Activated CD4-positive, alpha-beta memory T cell treated with anti-CD3 and anti-CD28 coated beads, Interleukin-2, amount 10 ng/mL, durations not matched to agents 7 days and 5 days (primary cell): ENCODE measurements at regions not wholly inside any gene's neighbourhood (a gene's known extent, or its start where the extent isn't known, plus 50 kb on each side); places are given as distances from the start of the nearest gene placed in this dataset.

Experiments
- CTCF ChIA-PET: fragments of 350-600 bp; sonication (Branson Sonifier 250); formaldehyde crosslinking; loops from one replicate; lab custom pipeline; 2021; ENCODE audit warnings: antibody characterized with exemption, inconsistent platforms; lab: Charles Lee
- POLR2A ChIA-PET: fragments of 350-600 bp; sonication (Branson Sonifier 250); formaldehyde crosslinking; loops from one replicate; lab custom pipeline; 2021; ENCODE audit warnings: antibody characterized with exemption; lab: Charles Lee
- DNase-seq: peaks from one replicate; pipeline ENCODE4 v3.0.0-alpha.2; 2020
- H3K27ac Mint-ChIP-seq: one replicate; pipeline ENCODE4 v1.8.0; 2021; ENCODE audit warnings: mild to moderate bottlenecking, mixed read lengths
- H3K27me3 Mint-ChIP-seq: one replicate; pipeline ENCODE4 v1.8.0; 2021; ENCODE audit warnings: mixed read lengths
- H3K36me3 Mint-ChIP-seq: one replicate; pipeline ENCODE4 v1.8.0; 2021; ENCODE audit warnings: low read depth, mixed read lengths
- H3K4me1 Mint-ChIP-seq: one replicate; pipeline ENCODE4 v1.8.0; 2021; ENCODE audit warnings: mixed read lengths
- H3K4me3 Mint-ChIP-seq: one replicate; pipeline ENCODE4 v1.8.0; 2021; ENCODE audit warnings: mild to moderate bottlenecking, mixed read lengths
- H3K9me3 Mint-ChIP-seq: one replicate; pipeline ENCODE4 v1.8.0; 2021; ENCODE audit warnings: mixed read lengths

DNA sequence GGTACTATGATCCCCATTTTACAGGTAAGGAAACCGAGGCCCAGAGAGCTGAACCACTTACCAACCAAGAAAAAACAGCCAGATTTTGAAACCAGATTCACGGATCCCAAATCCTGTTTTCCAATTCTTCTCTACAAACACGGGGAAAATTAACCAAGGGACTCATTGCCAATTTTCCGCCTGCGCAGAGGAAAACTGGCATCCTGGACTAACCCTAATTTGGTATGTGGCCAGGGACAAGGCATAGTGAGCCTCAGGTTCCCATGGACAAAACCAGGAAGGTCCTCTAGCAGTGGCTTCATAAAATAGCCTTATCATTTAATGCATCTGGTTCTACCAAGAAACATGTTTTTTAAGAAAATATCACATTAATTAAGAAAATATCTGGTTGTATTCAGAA lies 517.3 kb downstream of the MED13L start:
- ChIA-PET CTCF (no interaction called here), POLR2A (no interaction called here)
- no peak overlapping the region for H3K4me3 Mint-ChIP-seq
- no peaks in the 10 kb centered on the region for H3K9me3 Mint-ChIP-seq
- H3K27me3 Mint-ChIP-seq: peaks cover 3% of the 10 kb centered on the region
- H3K4me1 Mint-ChIP-seq: no peaks in the 10 kb centered on the region
- no peaks in the 10 kb centered on the region for H3K36me3 Mint-ChIP-seq
- no peak for DNase-seq
- no peak overlapping the region for H3K27ac Mint-ChIP-seq

DNA sequence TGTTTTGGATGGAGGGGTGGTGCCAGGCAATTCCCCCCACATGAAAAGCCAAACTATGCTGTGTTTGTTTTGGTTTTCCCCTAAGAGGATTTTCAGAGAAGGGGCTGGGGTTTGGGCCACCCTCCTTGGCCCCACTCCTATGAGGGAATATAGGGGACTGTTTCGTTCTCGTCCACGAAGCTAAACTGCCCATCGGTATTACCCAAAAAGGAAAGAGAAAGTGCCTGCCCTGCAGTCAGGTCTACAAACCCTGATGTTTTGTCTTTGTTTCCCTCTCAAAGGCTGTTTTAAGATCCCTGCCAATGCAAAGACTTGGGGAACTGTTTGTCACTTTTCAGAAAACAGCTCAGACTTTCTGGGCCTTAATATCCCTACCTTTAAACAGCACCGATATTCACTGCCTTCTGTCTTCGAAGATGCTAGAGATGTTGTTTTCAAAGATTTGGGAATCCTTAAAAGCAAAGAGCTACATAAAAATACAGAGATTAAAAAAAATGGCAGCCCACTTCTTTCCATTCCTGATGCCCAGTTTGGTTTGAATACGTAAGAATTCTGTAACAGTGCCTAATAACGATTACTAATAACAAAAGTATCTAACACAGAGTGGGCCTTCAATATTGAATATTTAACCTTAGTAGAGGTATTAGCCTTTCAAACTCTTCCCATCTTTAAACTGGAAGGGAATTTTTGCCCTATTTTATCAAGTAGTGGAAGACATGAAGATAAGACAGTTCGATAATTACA lies 518.4 kb downstream of the MED13L start:
- ChIA-PET CTCF (no interaction called here), POLR2A (no interaction called here)
- no peak overlapping the region for H3K4me3 Mint-ChIP-seq
- no peak overlapping the region for H3K27ac Mint-ChIP-seq
- H3K9me3 Mint-ChIP-seq: no peaks in the 10 kb centered on the region
- no peaks in the 10 kb centered on the region for H3K4me1 Mint-ChIP-seq
- no peaks in the 10 kb centered on the region for H3K36me3 Mint-ChIP-seq
- DNase-seq: no peak
- peaks cover 6% of the 10 kb centered on the region for H3K27me3 Mint-ChIP-seq

DNA sequence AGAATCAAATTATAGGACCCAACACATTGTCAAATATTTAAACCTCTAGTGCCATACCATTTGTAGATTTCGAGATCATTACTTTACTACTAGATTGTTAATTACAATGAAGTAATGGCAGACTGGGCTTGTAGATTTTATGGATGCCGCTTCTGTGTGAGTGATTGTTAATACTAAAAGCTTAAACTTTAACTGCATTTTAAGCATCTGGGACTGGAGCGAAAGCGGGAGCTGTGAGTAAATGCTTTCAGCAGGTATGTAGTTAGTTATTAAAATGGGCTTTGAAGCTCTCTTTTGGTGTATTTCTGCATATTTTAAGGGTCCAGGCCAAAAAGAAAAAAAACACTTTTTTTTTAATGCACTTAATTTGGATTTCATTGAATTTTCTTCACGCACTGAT lies 519.3 kb downstream of the MED13L start:
- no peak overlapping the region for H3K27ac Mint-ChIP-seq

DNA sequence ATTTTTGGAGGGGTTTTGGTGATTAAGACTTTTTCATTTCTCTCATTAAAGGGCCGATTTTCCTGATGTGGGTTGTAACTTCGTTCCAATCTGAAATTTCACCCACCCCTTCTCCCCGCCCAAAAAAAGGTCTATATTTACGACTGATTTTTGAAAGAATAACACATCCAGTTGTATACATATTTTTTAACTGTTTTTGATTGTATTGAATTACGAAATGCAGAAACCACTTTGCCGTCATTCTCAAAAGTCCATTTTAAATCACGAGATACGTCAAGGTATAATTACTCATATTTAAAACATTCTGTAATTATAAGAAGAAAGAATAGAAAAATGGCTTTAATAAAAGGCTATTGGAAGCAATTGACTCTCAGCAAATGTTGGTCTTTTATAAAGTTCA lies 520.7 kb downstream of the MED13L start:
- ChIA-PET CTCF (no interaction called here), POLR2A (no interaction called here)
- H3K27ac Mint-ChIP-seq: no peak overlapping the region
- no peaks in the 10 kb centered on the region for H3K36me3 Mint-ChIP-seq
- no peaks in the 10 kb centered on the region for H3K4me1 Mint-ChIP-seq
- no peak for DNase-seq
- no peaks in the 10 kb centered on the region for H3K9me3 Mint-ChIP-seq
- H3K4me3 Mint-ChIP-seq: no peak overlapping the region
- H3K27me3 Mint-ChIP-seq: peaks cover 6% of the 10 kb centered on the region

More for the DNA sequence above, 519.3 kb downstream of the MED13L start:
- ChIA-PET CTCF (no interaction called here), POLR2A (no interaction called here)
- no peaks in the 10 kb centered on the region for H3K4me1 Mint-ChIP-seq
- no peaks in the 10 kb centered on the region for H3K9me3 Mint-ChIP-seq
- H3K36me3 Mint-ChIP-seq: no peaks in the 10 kb centered on the region
- H3K27me3 Mint-ChIP-seq: peaks cover 6% of the 10 kb centered on the region
- DNase-seq: no peak
- no peak overlapping the region for H3K4me3 Mint-ChIP-seq

DNA sequence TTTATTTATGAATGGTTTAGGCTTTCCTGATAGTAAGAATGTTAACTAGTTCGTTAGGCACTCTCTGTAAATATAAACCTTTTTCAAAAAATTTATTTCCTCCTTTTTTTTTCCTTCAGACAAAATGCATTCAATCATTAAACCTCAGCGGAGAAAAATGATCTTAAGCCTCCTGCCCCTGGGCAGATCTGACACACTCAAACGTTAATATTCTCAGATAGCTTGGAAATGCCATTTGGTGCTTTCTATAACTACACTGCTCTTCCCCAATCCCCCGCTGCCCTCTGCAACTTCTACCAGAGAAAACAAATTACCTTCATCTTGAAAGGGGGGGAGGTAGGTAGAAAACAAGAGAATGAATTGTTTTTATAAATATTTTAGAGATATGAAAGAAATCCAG lies 521.2 kb downstream of the MED13L start:
- Mint-ChIP-seq H3K36me3 (no peaks in the 10 kb centered on the region), H3K9me3 (no peaks in the 10 kb centered on the region), H3K27me3 (peaks cover 6% of the 10 kb centered on the region), H3K4me3 (no peak overlapping the region), H3K27ac (no peak overlapping the region), H3K4me1 (no peaks in the 10 kb centered on the region)
- no peak for DNase-seq
- CTCF ChIA-PET: no interaction called here
- POLR2A ChIA-PET: no interaction called here

DNA sequence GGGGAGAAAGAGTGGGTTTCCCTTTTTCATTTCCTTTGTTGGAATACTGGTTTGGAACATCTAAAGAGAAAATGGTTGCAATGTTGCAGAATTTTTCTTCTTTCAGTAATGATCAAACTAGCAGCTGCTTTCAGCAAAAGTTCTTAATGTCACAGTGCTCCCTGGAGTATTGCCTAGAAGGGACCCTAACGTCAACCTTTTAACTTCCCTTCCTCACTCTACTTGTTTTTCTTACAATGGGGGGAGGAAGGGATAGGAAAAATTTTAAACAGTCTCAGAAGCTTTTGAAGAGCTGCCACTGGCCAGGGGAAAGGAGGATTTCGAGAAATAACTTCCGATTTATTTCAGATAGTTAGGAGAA lies 521.8 kb downstream of the MED13L start:
- H3K27me3 Mint-ChIP-seq: peaks cover 6% of the 10 kb centered on the region
- ChIA-PET POLR2A (no interaction called here), CTCF (no interaction called here)
- no peaks in the 10 kb centered on the region for H3K9me3 Mint-ChIP-seq
- DNase-seq: no peak
- no peaks in the 10 kb centered on the region for H3K4me1 Mint-ChIP-seq
- H3K4me3 Mint-ChIP-seq: no peak overlapping the region
- H3K27ac Mint-ChIP-seq: no peak overlapping the region
- H3K36me3 Mint-ChIP-seq: no peaks in the 10 kb centered on the region

DNA sequence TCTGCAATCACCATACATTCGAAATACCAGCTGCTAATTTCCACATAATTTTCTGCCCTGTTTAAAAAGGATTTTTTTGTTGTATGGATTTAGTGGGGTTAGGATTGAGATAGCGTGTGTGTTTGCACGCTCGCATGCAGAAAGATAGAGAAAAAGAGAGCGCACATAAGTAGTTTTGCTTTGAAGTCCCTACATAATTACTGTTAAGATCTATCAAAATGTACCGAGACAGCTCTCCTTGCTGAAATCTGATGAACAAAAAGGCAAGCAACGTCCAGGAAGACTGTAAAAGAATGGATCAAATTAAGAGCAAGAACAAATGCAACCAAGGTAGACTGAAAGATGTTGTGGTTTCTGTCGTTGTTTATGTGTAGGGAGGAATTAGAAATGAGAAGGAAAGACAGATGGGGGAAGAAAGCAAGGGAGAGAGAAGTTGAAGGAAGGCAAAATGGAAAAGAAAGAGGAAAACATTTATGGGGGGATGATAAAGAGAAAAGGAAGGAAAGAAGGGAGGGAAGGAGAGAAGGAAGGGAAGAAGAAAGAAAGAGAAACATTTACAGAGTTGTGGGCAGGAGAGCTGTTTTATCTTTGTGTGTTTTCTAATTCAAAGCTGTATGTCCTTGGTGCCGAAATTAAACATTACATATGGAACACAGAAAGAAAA lies 522.3 kb downstream of the MED13L start:
- no peak overlapping the region for H3K4me3 Mint-ChIP-seq
- CTCF ChIA-PET: no interaction called here
- peaks cover 6% of the 10 kb centered on the region for H3K27me3 Mint-ChIP-seq
- POLR2A ChIA-PET: no interaction called here
- H3K36me3 Mint-ChIP-seq: no peaks in the 10 kb centered on the region
- H3K9me3 Mint-ChIP-seq: no peaks in the 10 kb centered on the region
- DNase-seq: no peak
- H3K27ac Mint-ChIP-seq: no peak overlapping the region
- no peaks in the 10 kb centered on the region for H3K4me1 Mint-ChIP-seq

DNA sequence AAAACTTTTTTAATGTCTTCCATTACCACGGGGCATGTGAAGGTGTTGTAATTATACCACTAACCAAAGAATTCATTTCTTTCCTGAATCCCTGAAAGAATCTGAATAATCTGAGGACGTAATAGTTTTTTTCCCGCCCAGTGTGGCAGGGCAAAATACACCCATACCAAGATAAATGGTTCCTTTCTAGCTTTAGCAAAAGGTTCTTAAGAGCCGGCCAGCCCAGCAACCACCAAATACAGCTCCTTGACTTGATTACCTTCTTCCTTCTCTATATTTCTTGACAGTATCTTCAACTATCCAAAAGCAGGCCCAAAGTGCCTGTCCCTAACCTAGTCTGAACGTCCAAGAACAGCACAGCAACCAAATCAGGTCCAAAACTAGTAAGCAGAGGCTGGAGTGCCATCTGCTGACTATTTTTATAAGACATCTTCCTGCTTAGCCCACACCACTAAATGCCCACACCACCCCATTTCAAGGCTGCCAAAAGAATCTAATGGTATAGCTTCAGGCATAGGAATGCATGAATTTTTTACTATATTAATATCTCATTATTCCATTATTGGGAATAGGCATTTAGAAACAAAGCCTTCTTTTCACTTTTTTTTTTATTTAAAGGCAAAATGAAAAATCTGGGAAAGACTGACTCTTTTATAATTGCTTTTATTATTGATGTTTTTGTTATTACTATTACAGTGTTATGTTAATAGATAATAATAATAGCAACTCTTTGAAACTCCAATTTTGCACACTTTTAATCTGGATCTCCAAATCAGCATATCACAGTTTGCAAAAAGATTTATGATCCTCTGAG lies 524.4 kb downstream of the MED13L start:
- Mint-ChIP-seq H3K27me3 (peaks cover 6% of the 10 kb centered on the region), H3K27ac (no peak overlapping the region), H3K9me3 (no peaks in the 10 kb centered on the region), H3K36me3 (no peaks in the 10 kb centered on the region), H3K4me3 (no peak overlapping the region), H3K4me1 (no peaks in the 10 kb centered on the region)
- ChIA-PET POLR2A (no interaction called here), CTCF (interaction anchor here (0.7 kb wide), 1 partner anchor 165 kb away, joined by 3 read pairs; no protein-coding TSS in a partner anchor)
- no peak for DNase-seq

DNA sequence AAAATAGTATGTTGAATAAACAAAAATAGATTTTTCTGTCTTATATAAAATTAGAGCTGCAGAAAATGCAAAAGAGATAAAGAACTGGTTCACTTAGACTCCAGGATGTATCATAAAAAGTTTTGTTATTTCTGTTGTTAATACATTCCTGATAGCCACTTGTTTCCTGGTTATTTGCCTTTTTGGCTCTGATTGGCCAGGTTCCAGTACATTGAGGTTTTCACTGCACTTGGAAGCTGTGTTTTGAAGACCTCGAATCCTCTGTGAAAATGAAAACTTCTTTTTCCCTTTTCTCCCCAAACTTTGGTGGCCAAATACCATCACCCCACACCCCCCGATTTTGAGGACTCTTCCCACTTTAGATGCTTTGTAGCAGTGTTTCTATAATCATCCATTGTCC lies 525.3 kb downstream of the MED13L start:
- H3K36me3 Mint-ChIP-seq: no peaks in the 10 kb centered on the region
- H3K27me3 Mint-ChIP-seq: peaks cover 6% of the 10 kb centered on the region
- no peaks in the 10 kb centered on the region for H3K4me1 Mint-ChIP-seq
- H3K9me3 Mint-ChIP-seq: no peaks in the 10 kb centered on the region
- no peak for DNase-seq
- no peak overlapping the region for H3K4me3 Mint-ChIP-seq
- H3K27ac Mint-ChIP-seq: no peak overlapping the region
- ChIA-PET POLR2A (no interaction called here), CTCF (no interaction called here)

DNA sequence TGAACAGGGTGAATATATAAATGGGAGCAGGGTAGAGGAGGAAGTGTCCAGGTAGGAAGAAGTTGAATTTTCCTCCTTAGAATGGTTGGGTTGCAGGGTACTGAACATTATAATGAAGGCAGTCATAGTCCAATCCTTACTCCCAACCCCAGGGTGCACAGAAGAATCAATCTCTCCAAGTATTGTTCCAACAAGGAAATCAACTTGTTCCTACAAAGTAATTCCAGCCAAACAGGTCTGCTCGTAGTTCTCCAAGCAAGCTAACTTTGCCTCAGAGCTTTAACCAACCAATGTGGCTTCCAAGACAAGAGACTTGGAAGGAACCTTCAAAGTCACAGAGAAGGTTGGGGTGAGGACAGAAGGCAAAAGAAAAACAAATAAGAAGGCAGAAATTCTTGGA lies 527.2 kb downstream of the MED13L start:
- H3K27me3 Mint-ChIP-seq: peaks cover 4% of the 10 kb centered on the region
- DNase-seq: no peak
- no peaks in the 10 kb centered on the region for H3K36me3 Mint-ChIP-seq
- ChIA-PET POLR2A (no interaction called here), CTCF (no interaction called here)
- no peaks in the 10 kb centered on the region for H3K4me1 Mint-ChIP-seq
- no peak overlapping the region for H3K27ac Mint-ChIP-seq
- no peak overlapping the region for H3K4me3 Mint-ChIP-seq
- no peaks in the 10 kb centered on the region for H3K9me3 Mint-ChIP-seq

DNA sequence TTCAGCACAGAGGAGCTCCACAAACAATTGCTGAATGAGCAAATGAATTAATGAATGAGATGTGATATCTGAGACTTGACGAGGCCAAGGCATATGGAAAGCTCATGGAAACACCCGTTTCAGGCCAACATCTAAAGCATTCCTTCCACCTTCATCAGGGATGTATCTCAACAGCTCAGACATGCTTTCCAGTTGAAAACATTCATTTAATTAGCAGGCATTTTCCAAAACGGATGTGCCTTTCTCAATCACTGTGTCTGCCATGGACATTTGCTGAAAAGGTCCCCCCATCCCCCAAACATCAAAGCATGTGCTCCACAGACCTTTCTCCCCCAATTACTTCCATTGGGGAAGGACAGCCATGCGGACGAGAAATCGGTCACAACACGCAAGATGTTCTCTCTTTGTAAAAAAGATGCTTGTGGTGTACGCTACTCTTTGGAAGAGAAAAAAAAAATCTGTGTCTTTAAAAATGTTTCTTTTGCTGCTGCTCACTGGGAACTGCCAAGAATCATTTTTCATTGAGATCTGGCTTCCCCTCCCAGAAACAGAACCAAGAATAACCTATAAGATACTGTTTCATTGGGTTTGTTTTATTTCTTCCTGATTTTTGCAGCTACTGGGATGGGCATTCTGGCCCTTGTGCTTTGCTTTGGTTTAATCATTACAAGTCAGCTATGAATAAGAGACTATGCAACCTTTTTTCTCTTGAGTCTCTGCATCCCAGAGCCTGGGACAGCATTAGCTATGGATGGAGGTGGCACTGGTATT lies 528.2 kb downstream of the MED13L start:
- no peak for DNase-seq
- Mint-ChIP-seq H3K27ac (no peak overlapping the region), H3K36me3 (no peaks in the 10 kb centered on the region), H3K4me3 (no peak overlapping the region), H3K9me3 (no peaks in the 10 kb centered on the region), H3K4me1 (no peaks in the 10 kb centered on the region), H3K27me3 (no peaks in the 10 kb centered on the region)
- ChIA-PET CTCF (no interaction called here), POLR2A (no interaction called here)

DNA sequence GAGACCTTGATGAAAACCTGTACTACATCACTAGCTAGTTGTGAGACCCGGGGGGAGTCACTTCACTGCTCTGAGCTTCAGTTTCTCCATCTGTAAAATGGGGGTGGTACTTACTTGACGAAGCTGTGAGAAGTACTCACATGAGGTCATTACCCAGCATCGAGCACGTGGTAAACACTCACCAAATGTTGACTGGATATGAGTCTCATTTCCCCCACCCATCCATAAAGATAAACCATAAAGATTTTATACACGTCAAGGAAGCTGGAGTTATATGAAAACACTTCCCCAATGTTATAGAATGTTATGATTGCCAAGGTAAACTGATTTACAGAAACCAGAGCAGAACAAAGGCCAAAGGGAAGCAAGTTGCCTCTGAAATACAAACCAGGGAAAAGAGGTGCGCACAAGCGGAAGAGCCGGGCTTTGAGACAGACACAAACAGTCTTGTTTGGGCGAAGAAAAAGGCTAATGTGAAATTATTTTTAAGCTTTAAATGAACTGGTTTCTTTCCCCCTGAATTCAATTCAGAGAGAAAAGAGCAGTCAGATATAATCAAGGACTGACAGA lies 536.8 kb downstream of the MED13L start:
- no peaks in the 10 kb centered on the region for H3K27me3 Mint-ChIP-seq
- CTCF ChIA-PET: no interaction called here
- H3K4me1 Mint-ChIP-seq: no peaks in the 10 kb centered on the region
- H3K36me3 Mint-ChIP-seq: no peaks in the 10 kb centered on the region
- no peak overlapping the region for H3K27ac Mint-ChIP-seq
- POLR2A ChIA-PET: no interaction called here
- DNase-seq: no peak
- H3K9me3 Mint-ChIP-seq: no peaks in the 10 kb centered on the region
- H3K4me3 Mint-ChIP-seq: no peak overlapping the region

DNA sequence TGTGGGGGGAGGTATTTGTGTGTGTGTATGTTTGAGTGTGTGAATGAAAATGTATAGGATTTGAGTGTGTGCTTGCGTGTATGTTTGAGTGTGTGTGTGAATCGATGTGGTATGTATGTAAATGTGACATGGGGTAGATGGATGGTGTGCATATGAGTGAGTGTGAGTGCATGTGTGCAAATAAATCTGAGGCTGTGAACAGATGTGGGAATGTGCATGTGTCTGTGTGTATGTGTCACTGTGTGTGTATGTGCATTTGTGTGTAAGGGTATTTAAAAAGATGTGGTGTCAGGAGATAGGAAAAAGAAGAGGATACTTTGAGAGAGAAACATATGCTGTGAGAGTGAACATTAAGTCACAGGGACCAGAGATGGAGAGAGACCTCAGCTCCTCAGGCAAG lies 539.6 kb downstream of the MED13L start:
- DNase-seq: no peak

More for the DNA sequence above, 539.6 kb downstream of the MED13L start:
- Mint-ChIP-seq H3K36me3 (no peaks in the 10 kb centered on the region), H3K27ac (no peak overlapping the region), H3K27me3 (no peaks in the 10 kb centered on the region), H3K4me3 (no peak overlapping the region), H3K9me3 (no peaks in the 10 kb centered on the region), H3K4me1 (no peaks in the 10 kb centered on the region)
- POLR2A ChIA-PET: no interaction called here
- CTCF ChIA-PET: no interaction called here
